HL-60 (cell line): ENCODE measurements at regions not wholly inside any gene's neighbourhood (a gene's known extent, or its start where the extent isn't known, plus 50 kb on each side); places are given as distances from the start of the nearest gene placed in this dataset.

Experiments used
- CTCF ChIP-seq: IDR thresholded peaks from one replicate; pipeline ENCODE4 v1.5.1; 2011; ENCODE audit warnings: low read length, control low read depth, inconsistent platforms; ENCODE audit not compliant: insufficient read depth
- GABPA ChIP-seq: IDR thresholded peaks from 2 replicates; pipeline ENCODE4 v1.6.1; 2012; ENCODE audit warnings: low read depth
- POLR2AphosphoS5 ChIP-seq: IDR thresholded peaks from 2 replicates; pipeline ENCODE4 v1.6.1; 2012; ENCODE audit warnings: low read depth

- no peak for TF ChIP-seq CTCF
- no peak for TF ChIP-seq GABPA
- no peak for TF ChIP-seq POLR2AphosphoS5
These were observed 292.8 kb downstream of the BCHE start for GRCh38 chr3:165544432-165544831.
